Endothelial cell of hepatic sinusoid (primary cell): ENCODE measurements at regions not wholly inside any gene's neighbourhood (a gene's known extent, or its start where the extent isn't known, plus 50 kb on each side); places are given as distances from the start of the nearest gene placed in this dataset.

Experiments
- in situ Hi-C: cut with HindIII; loops from 2 replicates; pipeline ENCODE4 v1.10.0; 2017; ENCODE audit warnings: low sequenced_read_pairs

DNA sequence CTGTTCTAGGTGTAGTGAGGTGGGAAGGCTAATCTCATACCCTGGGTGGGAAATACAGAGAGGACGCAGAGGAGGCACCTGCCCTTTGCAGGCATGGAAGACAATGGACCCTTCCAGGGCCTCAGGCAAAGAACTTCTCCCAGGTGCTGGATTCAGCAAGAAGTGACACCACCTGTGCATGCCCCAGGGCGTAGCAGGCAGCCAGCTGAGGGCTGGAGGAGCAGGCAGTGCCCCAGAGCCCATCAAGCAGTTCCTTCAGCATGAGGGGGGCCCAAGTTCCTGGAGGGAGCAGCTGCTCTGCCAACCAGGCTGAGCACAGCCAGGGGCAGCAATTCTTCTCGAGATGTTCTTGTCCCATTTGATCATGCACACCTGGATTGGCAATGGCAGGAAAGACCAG, 170.3 kb upstream of the PDE10A start:
- in situ Hi-C loops = no loop called here

DNA sequence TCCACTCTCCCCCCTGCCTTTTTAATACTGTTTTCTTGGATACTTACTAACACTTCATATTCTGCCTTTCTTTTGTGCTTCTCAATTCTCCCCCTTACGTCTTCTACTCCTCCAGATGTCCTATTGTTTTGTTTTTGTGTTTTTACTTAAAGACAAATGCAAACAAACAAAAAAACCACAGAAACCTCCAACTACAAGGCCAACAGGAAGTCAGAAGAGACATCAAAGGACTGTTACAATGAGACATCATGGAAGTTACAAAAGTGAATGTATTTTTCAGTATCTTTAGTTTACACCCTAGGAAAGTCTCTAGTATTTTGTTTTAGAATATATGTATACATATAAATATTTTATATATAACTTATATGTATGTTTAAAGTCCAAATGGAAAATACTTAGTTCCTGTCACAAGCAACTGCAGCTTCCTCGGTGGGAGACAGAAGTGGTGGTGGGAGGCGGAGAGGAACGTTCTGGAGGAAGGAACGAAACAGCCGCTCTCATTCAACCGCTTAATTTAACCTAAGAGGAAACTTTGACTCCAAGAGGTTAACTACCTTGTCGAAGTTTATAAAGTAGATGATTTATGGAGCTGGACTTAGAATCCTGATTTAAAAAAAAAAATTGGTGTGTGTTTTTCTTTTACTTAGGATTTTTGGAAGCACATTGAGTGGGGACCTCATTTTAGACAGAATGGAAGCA, 168.9 kb upstream of the PDE10A start:
- in situ Hi-C loops = no loop called here

DNA sequence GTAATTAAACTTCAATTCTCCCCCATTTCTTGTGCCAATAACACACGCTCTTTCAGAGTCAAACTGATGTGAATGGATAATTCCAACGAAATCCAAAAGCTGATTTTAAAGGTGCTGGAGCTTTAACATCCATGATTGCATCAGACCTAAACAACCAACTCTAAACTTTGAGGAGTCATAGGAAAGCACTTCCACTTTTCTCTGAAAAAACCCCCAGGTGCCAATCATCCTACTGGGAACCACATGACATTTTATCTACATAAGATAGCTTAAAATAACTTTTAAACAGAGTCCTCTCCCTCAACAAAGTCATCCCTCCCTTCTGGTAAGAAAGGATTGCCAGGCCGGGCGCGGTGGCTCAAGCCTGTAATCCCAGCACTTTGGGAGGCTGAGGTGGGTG, 167.7 kb upstream of the PDE10A start:
- in situ Hi-C loops = no loop called here

DNA sequence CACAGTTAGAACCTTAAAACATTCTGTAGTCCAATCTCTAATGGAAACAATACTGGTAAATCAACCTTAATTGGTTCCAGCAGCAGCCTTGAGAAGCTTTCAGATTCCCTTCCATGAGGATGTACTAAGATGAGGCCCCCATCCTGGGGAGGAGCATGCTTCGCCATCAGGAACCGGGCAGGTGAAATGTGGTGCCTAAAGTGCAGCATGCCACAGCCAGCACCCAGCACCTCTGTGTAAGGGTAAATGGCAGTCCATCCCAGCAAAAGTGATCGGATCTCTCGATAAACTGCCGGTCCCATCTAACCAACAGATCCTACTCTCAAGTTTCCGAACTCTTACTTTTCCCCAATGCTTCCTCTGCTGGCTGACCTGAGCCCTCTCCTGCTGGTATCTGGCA, 166.3 kb upstream of the PDE10A start:
- in situ Hi-C loops = no loop called here

DNA sequence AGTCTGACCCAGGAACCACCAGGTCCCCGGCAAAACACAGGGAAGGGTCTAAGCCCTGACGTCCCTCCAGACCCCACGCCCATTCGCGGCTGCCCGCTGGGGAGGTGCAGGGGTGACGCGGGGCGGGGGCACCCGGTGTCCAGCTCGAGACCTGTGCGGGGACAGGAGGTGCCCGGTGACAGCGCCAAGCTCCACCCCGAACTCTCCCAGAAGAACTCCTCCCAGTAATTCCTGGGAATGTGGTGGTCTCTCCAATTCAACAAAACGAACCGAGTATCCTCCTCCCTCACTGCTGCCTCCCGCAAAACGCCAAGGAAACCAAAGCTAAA, 164.1 kb upstream of the PDE10A start:
- in situ Hi-C loops = no loop called here

DNA sequence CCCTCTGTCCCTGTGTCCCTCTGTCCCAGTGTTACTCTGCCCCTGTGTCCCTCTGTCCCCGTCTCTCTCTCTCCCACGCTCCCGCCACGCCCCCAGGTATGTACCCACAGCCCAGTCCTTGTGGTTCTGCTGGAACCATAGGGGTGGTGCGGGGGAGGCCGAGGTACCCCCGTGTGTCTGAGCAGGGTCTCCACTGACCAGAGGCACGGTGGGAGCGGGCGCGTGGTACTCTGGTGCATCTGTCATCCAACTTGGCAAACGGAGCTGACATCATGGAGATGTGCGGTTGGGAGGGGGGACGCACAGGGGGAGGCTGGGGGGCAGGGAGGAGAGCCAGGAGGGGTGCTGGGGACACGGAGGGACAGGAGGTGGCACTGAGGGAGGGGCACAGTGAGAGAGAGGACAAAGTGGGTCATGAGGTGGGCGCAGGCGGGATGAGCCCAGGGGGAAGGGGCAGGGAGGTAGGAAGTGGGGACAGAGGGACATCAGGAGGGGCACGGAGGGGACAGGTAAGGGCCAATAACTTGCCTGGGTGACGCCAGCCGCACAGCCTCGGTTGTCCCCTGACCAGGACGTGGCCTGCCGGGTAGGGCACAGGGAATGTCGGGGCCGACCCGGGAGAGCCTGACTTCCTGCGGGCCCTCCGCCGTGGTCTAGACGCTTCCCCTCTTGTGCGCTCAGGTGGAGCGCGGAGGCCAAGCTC, 163.6 kb upstream of the PDE10A start:
- in situ Hi-C loops = no loop called here

DNA sequence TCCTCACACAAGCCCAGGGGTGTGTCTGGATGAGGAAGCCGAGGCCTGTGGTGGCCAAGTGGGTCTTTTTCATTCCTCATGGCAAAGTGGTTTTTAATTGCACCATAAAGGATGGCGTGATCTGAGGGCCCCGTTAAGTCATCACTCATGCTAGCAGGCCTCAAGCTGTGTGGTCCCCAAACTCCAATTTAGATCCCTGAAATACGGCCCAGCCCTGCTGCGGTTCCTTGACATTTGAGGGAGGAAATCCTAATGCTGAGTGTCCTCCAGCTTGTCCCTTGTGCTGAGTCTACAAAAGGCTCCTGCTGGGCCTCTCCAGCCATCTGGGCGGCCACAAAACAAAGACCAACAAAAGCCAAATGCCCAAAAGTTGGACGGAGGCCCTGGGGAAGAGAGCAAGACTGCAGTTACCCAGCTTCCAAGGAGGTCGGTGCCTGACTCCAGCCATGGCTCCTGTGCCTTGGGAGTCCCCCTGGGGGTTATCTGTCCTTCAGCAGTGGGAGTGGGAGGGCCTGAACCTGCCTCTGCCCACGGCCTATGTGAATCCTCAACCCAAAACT, 162.3 kb upstream of the PDE10A start:
- in situ Hi-C loops = no loop called here

DNA sequence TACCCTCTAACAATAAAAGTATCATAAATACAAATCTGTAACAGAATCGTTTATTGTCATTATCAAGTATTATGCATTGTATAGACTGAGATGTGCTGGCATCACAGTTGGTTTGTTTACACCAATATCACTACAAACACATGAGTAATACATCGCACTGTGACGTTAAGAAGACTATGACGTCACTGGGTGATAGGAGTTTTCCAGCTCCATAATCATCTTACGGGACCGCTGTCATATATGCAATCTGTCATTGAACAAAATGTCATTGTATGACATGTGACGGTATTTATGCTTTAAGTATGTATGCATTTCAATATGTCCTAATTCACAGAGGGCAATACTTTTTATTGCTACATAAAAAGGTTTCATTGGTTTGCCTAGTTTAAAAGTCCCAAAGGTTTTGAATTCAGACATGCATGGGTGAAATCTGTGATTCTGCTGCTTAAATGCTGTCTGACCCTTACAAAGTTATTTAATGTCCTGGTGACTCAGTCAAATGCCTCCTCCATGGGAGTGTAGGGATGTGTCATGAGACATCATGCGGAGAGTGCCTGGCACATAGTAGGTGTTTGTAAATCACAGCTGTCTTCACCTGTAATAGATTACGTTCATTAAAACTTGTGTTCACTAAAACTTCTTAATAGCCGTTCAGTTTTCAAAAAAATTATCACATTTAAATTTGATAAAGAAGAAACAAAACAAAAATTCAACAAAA, 160.7 kb upstream of the PDE10A start:
- in situ Hi-C loops = no loop called here

DNA sequence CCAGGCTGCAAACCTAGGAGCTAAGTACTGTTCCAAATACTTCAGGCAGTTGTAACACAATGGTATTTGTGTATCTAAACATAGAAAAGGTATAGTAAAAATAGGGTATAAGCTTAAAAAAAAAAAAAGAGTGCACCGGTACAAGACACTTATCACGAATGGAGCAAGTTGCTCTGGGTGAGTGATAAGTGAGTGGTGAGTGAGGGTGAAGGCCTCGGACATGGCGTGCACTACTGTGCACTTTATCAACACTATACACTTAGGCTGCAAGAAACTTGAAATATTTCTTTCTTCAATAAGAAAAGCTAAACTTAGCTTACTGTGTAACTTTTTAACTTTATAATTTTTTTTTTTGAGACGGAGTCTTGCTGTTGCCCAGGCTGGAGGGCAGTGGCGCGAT, 159.5 kb upstream of the PDE10A start:
- in situ Hi-C loops = no loop called here

DNA sequence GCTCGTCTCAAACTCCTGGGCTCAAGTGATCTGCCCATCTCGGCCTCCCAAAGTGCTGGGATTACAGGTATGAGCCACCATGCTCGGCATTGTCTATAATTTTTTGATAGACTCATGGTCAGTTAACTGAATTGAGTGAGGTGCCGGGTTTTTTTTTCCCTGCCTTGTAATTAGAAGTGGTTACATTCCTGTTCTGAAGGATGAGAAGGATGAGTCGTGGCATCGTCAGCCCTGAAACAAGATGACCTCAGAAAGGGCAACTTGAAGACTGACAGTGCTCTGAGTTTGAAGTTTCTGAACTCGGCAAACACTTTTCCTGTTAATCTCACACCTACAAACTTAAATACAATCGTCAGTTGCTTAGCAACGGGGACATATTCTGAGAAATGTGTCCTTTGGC, 158.7 kb upstream of the PDE10A start:
- in situ Hi-C loops = no loop called here

DNA sequence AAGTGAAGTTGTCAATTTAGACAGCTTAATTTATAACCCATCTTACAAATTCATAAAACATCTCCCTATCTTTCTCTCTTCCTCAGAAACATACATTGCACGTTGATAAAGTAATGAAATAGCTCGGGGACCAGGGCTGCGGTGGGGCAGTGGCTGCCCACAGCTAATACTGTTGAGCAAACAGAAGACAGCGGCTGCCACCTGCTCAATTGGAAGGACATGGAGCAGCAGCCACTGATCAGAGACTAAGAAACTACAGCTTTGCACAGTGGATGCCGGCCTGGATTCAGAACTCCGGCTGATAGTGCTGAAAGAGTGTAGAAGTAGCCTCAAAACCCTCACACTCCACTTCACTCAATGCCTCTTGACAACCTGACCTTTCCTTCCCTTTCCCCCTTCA, 157.9 kb upstream of the PDE10A start:
- in situ Hi-C loops = no loop called here

DNA sequence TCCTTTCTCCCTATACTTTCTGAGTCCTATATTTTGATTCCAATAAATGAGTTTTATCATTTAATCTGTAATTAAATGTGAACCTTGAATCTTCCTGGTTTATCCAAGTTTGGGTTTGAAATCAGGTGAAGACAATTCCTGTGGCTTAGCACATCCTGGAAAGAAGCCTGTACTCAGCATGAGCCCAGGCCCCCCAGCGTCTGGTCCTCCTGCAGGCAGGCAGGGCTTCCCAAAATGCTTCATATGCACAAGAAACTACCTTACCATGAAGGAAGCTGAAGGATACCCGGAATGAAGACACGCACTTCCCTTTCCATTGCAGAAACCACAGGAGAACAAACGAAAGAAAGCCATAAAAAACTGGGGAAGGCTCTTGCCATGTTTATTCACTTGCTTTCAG, 157.4 kb upstream of the PDE10A start:
- in situ Hi-C loops = no loop called here

DNA sequence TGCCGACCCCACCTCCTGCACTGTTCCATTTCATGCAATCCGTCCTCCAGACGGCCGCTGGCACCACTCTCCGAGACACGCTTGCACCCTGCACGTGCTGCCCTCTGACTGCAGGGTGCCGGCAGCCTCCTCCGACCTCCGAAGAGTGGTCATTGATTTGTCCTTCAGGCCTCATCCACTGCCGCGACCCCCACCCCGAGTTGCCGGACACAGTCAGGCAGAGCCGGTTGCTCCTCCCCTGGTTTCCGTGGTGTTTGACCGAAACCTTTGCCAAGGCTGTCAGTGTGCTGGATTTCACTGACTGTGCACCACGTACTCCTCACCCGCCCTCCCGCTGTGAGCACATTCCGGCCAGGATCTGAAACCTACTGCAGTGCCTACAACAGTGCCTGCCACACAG, 156.4 kb upstream of the PDE10A start:
- in situ Hi-C loops = loop anchor here (5.0 kb wide), 1 partner anchor 53 kb away; no protein-coding TSS in a partner anchor

DNA sequence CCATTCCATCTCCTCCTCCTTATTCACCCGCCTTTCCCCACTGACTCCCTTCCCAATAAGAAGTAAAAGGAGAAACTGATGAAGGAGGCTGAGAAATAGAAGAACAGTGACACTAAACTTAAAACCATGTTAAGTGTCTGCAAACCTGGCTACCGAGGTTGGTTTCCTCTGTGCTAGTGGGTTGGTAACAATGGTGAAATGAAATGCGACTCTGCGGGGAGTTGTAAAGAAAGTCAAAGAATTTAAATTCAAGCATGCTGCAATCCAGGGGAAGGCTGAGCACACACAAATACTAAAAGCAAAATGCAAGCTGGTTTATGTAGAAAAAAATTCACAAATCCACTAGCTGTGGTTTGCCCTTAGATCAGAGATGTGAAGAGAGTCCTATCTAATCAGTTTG, 155.2 kb upstream of the PDE10A start:
- in situ Hi-C loops = loop anchor here (5.0 kb wide), 1 partner anchor 54 kb away; no protein-coding TSS in a partner anchor

DNA sequence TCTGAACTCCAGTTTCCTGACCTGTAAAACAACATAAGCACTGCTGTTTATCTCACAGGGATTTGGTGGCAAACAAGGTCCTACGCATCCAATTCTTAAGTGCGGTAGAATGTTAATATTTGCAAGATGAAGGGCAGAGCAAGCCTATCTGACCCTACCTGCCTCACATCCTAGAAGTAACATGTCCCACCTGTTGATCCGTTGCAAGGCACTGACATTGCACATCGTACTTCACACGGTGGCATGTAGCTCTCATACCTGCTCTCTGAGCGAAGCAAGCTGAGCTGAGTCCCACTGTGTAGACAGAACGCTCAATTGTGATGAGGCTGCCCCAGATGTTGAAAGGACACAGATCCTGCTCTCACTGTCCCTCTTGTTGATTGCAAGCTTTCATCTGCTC, 154.7 kb upstream of the PDE10A start:
- in situ Hi-C loops = loop anchor here (5.0 kb wide), 1 partner anchor 55 kb away; no protein-coding TSS in a partner anchor

DNA sequence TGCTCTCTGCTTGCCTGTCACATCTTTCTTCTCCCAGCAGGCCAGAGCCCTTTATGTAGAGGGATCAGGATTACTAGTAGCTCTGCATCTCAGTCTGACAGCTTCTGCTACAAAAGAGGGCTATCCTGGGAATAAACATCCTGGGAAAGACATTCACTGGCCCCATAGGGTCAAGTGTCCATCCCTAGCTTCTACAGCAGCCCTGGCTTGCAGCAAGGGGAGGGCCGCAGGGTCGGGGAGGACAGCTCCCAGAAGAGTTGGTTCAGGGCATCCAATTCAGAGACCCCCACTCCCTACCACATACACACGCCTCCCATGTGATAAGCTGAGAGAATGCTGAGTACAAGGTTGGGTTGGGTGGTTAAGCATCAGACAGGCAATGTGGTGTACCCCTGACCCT, 154.1 kb upstream of the PDE10A start:
- in situ Hi-C loops = loop anchor here (5.0 kb wide), 1 partner anchor 55 kb away; no protein-coding TSS in a partner anchor

DNA sequence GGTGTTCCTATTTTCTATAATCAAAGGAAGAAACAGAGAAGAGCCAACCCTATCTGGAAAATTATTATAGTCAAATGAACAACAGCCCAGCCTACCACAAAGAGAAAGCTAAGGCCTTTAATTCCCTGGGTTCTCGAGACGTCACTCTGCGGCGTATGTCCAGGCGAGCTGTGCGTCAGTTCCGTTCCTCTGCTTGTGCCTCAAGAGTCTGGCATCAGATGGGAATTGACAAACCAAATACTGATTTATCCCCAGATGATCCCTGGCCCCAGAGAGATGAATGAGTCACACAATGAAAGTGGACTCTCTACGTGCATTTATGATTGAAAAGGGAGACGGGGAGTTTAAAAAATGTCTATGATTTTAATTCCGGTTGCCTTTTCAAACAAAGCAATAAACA, 151.6 kb upstream of the PDE10A start:
- in situ Hi-C loops = loop anchor here (5.0 kb wide), 1 partner anchor 58 kb away; no protein-coding TSS in a partner anchor

DNA sequence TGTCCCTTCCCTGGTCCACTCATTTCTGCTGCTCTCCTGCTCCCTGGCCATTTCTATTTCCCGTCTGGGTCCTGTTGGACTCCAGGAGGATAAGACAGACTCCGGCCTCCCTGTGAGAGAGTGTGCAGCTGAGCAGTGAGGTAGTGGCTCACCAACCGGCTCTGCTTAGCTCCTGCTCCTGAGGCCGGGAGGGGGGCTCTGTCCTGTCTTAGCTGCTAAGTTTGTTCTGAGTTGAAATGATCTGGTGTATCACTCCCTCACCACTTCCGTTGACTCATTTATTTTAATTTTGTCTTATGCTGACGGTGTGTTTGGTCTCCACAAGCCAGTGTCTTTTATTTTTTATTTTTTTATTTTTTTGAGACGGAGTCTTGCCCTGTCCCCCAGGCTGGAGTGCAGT, 148.5 kb upstream of the PDE10A start:
- in situ Hi-C loops = no loop called here

DNA sequence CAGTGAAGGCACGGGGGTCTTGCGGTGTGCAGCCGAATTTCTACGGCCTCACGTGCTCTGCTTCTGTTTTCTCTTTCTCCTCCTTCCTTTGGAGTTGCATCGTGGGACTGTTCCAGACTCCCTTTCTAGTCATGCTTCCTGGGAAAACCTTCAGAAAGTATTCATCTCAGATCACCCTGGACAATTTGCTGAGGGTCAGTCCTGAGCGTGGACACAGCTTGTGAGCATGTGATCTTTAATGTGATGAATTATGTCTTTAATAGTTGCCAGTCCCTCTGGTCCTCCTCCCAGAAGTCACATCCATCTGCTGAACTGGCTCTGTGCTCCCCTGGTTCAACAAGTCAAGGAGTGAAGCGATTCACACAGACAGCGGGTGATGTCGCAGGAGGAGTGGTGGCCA, 145.0 kb upstream of the PDE10A start:
- in situ Hi-C loops = no loop called here

DNA sequence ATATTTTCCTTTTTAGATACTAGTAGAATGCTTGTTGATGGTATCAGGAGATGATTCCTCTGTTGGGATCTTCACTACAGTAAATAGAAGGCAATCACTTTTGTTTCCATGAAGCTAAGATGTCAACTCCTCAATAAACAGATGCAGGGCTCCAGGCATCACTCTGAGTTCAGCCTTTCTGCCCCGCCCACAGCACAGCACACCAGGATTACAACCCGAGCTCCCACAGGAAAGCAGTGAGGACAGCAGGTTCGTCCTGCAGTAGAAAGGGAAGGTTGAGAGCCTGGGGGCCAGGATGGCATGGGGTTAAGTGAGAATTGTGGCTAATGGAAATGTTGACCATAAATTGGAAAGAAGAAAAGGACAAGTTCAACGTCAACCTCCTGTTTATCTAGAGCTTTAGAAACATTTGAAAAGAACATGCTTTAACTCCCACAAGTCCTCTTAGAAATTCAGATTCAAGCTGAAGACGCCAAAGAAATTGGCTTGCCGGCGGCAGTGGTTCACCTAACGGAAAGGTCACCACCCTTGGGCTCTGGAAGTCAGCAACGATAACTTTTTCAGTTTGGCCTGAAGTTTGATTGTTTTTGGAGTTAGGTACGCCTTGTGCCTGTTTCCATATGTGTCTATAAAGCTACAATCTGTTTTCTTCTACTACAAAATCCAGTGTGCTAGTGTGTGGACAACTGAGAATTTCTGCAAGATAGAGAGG, 144.4 kb upstream of the PDE10A start:
- in situ Hi-C loops = no loop called here
